HEK293 (cell line): ENCODE measurements at regions not wholly inside any gene's neighbourhood (a gene's known extent, or its start where the extent isn't known, plus 50 kb on each side); places are given as distances from the start of the nearest gene placed in this dataset.

Experiments used
- OSR2 ChIP-seq: fragments of 450-650 bp; formaldehyde crosslinking; IDR thresholded peaks from 2 replicates; pipeline ENCODE4 v1.5.1; 2016; ENCODE audit warnings: missing biosample characterization, missing genetic modification characterization
- SCRT1 ChIP-seq: fragments of 450-650 bp; formaldehyde crosslinking; IDR thresholded peaks from 2 replicates; pipeline ENCODE4 v1.5.1; 2016; ENCODE audit warnings: missing biosample characterization, missing genetic modification characterization, borderline replicate concordance
- SP2 ChIP-seq: fragments of 450-650 bp; formaldehyde crosslinking; IDR thresholded peaks from 2 replicates; pipeline ENCODE4 v1.5.1; 2016; ENCODE audit warnings: missing biosample characterization, missing genetic modification characterization
- YY1 ChIP-seq: fragments of 450-650 bp; formaldehyde crosslinking; IDR thresholded peaks from 2 replicates; pipeline ENCODE4 v1.5.1; 2018; ENCODE audit warnings: missing biosample characterization, missing genetic modification characterization
- ZNF133 ChIP-seq: fragments of 450-650 bp; formaldehyde crosslinking; IDR thresholded peaks from 2 replicates; pipeline ENCODE4 v1.5.1; 2016; ENCODE audit warnings: missing biosample characterization, missing genetic modification characterization
- ZNF175 ChIP-seq: fragments of 450-650 bp; formaldehyde crosslinking; IDR thresholded peaks from 2 replicates; pipeline ENCODE4 v1.5.1; 2016; ENCODE audit warnings: missing biosample characterization, missing genetic modification characterization
- ZNF558 ChIP-seq: fragments of 450-650 bp; formaldehyde crosslinking; IDR thresholded peaks from 2 replicates; pipeline ENCODE4 v1.5.1; 2016; ENCODE audit warnings: missing biosample characterization, missing genetic modification characterization
- ZNF747 ChIP-seq: fragments of 450-650 bp; formaldehyde crosslinking; IDR thresholded peaks from 2 replicates; pipeline ENCODE4 v1.5.1; 2016; ENCODE audit warnings: missing biosample characterization, missing genetic modification characterization
- ZSCAN30 ChIP-seq: fragments of 450-650 bp; IDR thresholded peaks from 2 replicates; pipeline ENCODE4 v1.5.1; 2018; ENCODE audit warnings: missing biosample characterization, mild to moderate bottlenecking, missing genetic modification characterization, moderate library complexity
- TF ChIP-seq, protein P1 (sequence below): fragments of 450-650 bp; formaldehyde crosslinking; IDR thresholded peaks from 2 replicates; pipeline ENCODE4 v1.5.1; 2016; ENCODE audit warnings: missing biosample characterization, missing genetic modification characterization, low read depth
- TF ChIP-seq, protein P2 (sequence below): fragments of 450-650 bp; formaldehyde crosslinking; IDR thresholded peaks from 2 replicates; pipeline ENCODE4 v1.5.1; 2016; ENCODE audit warnings: missing biosample characterization, missing genetic modification characterization
- TF ChIP-seq, protein P3 (sequence below): fragments of 450-650 bp; formaldehyde crosslinking; IDR thresholded peaks from 2 replicates; pipeline ENCODE4 v1.5.1; 2016; ENCODE audit warnings: missing biosample characterization, missing genetic modification characterization
- TF ChIP-seq, protein P4 (sequence below): fragments of 450-650 bp; formaldehyde crosslinking; IDR thresholded peaks from 2 replicates; pipeline ENCODE4 v1.5.1; 2016; ENCODE audit warnings: missing biosample characterization, missing genetic modification characterization
- TF ChIP-seq, protein P5 (sequence below): fragments of 450-650 bp; formaldehyde crosslinking; IDR thresholded peaks from 2 replicates; pipeline ENCODE4 v1.5.1; 2016; ENCODE audit warnings: missing biosample characterization, missing genetic modification characterization

DNA sequence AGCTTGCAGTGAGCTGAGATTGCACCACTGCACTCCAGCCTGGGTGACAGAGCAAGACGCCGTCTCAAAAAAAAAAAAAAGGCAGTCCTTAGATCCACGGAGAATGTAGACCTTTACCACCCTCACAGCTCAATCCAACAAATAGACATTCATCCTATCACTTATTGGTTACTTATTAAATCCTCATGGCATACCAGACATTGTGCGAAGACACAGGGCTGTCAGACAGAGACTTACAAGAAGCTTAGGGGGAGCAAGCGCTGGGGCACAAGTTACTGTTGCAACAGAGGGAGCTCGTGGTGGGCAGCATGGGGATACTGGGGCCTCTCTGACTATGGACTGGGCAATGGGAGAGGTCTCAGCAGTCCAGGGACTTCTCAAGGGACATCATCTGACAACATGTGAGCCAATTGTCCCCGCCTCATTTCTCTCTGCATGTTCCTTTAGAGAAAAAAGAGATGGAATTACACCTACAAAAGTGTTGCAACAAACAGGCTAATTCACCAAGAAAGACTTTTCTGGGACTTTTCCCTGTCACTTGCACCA lies 82.8 kb upstream of the TNS3 start:
- TF ChIP-seq, protein P1, sequence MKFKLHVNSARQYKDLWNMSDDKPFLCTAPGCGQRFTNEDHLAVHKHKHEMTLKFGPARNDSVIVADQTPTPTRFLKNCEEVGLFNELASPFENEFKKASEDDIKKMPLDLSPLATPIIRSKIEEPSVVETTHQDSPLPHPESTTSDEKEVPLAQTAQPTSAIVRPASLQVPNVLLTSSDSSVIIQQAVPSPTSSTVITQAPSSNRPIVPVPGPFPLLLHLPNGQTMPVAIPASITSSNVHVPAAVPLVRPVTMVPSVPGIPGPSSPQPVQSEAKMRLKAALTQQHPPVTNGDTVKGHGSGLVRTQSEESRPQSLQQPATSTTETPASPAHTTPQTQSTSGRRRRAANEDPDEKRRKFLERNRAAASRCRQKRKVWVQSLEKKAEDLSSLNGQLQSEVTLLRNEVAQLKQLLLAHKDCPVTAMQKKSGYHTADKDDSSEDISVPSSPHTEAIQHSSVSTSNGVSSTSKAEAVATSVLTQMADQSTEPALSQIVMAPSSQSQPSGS (tag by site-specific recombination), result no peak
- TF ChIP-seq, protein P2, sequence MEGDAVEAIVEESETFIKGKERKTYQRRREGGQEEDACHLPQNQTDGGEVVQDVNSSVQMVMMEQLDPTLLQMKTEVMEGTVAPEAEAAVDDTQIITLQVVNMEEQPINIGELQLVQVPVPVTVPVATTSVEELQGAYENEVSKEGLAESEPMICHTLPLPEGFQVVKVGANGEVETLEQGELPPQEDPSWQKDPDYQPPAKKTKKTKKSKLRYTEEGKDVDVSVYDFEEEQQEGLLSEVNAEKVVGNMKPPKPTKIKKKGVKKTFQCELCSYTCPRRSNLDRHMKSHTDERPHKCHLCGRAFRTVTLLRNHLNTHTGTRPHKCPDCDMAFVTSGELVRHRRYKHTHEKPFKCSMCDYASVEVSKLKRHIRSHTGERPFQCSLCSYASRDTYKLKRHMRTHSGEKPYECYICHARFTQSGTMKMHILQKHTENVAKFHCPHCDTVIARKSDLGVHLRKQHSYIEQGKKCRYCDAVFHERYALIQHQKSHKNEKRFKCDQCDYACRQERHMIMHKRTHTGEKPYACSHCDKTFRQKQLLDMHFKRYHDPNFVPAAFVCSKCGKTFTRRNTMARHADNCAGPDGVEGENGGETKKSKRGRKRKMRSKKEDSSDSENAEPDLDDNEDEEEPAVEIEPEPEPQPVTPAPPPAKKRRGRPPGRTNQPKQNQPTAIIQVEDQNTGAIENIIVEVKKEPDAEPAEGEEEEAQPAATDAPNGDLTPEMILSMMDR (tag by site-specific recombination), result no peak
- TF ChIP-seq, protein P3, sequence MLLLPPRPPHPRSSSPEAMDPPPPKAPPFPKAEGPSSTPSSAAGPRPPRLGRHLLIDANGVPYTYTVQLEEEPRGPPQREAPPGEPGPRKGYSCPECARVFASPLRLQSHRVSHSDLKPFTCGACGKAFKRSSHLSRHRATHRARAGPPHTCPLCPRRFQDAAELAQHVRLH (tag by site-specific recombination), result no peak
- TF ChIP-seq OSR2 (tag by site-specific recombination), result no peak
- no peak for TF ChIP-seq ZNF747 (tag by site-specific recombination)
- no peak for TF ChIP-seq SCRT1 (tag by site-specific recombination)
- no peak for TF ChIP-seq ZSCAN30 (tag by site-specific recombination)
- TF ChIP-seq, protein P4, sequence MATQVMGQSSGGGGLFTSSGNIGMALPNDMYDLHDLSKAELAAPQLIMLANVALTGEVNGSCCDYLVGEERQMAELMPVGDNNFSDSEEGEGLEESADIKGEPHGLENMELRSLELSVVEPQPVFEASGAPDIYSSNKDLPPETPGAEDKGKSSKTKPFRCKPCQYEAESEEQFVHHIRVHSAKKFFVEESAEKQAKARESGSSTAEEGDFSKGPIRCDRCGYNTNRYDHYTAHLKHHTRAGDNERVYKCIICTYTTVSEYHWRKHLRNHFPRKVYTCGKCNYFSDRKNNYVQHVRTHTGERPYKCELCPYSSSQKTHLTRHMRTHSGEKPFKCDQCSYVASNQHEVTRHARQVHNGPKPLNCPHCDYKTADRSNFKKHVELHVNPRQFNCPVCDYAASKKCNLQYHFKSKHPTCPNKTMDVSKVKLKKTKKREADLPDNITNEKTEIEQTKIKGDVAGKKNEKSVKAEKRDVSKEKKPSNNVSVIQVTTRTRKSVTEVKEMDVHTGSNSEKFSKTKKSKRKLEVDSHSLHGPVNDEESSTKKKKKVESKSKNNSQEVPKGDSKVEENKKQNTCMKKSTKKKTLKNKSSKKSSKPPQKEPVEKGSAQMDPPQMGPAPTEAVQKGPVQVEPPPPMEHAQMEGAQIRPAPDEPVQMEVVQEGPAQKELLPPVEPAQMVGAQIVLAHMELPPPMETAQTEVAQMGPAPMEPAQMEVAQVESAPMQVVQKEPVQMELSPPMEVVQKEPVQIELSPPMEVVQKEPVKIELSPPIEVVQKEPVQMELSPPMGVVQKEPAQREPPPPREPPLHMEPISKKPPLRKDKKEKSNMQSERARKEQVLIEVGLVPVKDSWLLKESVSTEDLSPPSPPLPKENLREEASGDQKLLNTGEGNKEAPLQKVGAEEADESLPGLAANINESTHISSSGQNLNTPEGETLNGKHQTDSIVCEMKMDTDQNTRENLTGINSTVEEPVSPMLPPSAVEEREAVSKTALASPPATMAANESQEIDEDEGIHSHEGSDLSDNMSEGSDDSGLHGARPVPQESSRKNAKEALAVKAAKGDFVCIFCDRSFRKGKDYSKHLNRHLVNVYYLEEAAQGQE (tag by site-specific recombination), result no peak
- TF ChIP-seq, protein P5, sequence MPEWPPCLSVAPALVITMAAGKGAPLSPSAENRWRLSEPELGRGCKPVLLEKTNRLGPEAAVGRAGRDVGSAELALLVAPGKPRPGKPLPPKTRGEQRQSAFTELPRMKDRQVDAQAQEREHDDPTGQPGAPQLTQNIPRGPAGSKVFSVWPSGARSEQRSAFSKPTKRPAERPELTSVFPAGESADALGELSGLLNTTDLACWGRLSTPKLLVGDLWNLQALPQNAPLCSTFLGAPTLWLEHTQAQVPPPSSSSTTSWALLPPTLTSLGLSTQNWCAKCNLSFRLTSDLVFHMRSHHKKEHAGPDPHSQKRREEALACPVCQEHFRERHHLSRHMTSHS (tag by site-specific recombination), result no peak
- TF ChIP-seq ZNF558 (tag by site-specific recombination), result no peak
- no peak for TF ChIP-seq ZNF175
- TF ChIP-seq YY1 (tag by site-specific recombination), result no peak
- no peak for TF ChIP-seq ZNF133 (tag by site-specific recombination)
- no peak for TF ChIP-seq SP2 (tag by site-specific recombination)
